Endothelial cell of umbilical vein (primary cell): ENCODE measurements at regions not wholly inside any gene's neighbourhood (a gene's known extent, or its start where the extent isn't known, plus 50 kb on each side); places are given as distances from the start of the nearest gene placed in this dataset.

ENCODE experiments used
- BruUV-seq: library from RNA; stranded (reverse); fragments of 400-500 nt; replicated peaks from 2 replicates; lab custom pipeline; 2021; lab: Mats Ljungman, UMichigan
- CTCF ChIA-PET: fragments of 300-600, 350-600 bp; sonication (Branson Sonifier 250); formaldehyde crosslinking; loops from one replicate; lab custom pipeline; 2021; ENCODE audit warnings: antibody characterized with exemption, inconsistent platforms; lab: Charles Lee
- POLR2A ChIA-PET: fragments of 300-600, 350-600 bp; sonication (Branson Sonifier 250); formaldehyde crosslinking; loops from one replicate; lab custom pipeline; 2021; ENCODE audit warnings: antibody characterized with exemption, inconsistent platforms; lab: Charles Lee
- DNase-seq: peaks from one replicate; pipeline ENCODE4 v3.0.0-alpha.2; 2011; ENCODE audit warnings: low read depth, low spot score
- FAIRE-seq: peaks from 2 replicates; lab custom pipeline; 2011; peaks lifted over from hg19 to GRCh38; lab: Jason Lieb, UNC
- H2AFZ ChIP-seq: 2 replicates; pipeline ENCODE4 v1.6.0; 2012; ENCODE audit warnings: low read depth, low read length, control low read depth, inconsistent platforms
- H3K27ac ChIP-seq: 2 replicates; pipeline ENCODE4 v1.5.1; 2011; ENCODE audit warnings: low read depth, mild to moderate bottlenecking, control low read depth, low read length, moderate library complexity; ENCODE audit not compliant: insufficient read depth
- H3K27me3 ChIP-seq, 2 experiments: 2 replicates each; pipeline versions ENCODE4 v1.6.0 to v1.6.1; 2011; ENCODE audit warnings: low read length in 2 of 2, mixed read lengths in 1 of 2; ENCODE audit not compliant: control insufficient read depth in 2 of 2, insufficient read depth in 2 of 2
- H3K36me3 ChIP-seq, 2 experiments: 2 replicates in 1 of 2; 3 replicates in 1 of 2; pipeline ENCODE4 v1.5.1; 2011; ENCODE audit warnings: low read length in 2 of 2, mild to moderate bottlenecking in 1 of 2, moderate library complexity in 1 of 2; ENCODE audit not compliant: control insufficient read depth in 2 of 2, insufficient read depth in 2 of 2; ENCODE audit errors: extremely low read depth in 1 of 2
- H3K4me1 ChIP-seq: 3 replicates; pipeline ENCODE4 v1.5.1; 2011; ENCODE audit warnings: mild to moderate bottlenecking, low read length; ENCODE audit not compliant: control insufficient read depth, insufficient read depth; ENCODE audit errors: extremely low read depth
- H3K4me2 ChIP-seq: 2 replicates; pipeline ENCODE4 v1.6.1; 2011; ENCODE audit warnings: low read length, control low read depth, mixed read lengths; ENCODE audit not compliant: insufficient read depth
- H3K4me3 ChIP-seq, 3 experiments: fragments of 200-600 bp in 1 of 3; sonication (generic), shearing (Covaris generic) in 1 of 3; replicated peaks in 1 of 3; 2 replicates each; pipeline ENCODE4 v1.5.1; 2011 to 2016; ENCODE audit warnings: control low read depth in 3 of 3, low read length in 3 of 3, mild to moderate bottlenecking in 2 of 3, inconsistent platforms in 1 of 3, low read depth in 1 of 3, moderate library complexity in 1 of 3; ENCODE audit not compliant: insufficient read depth in 1 of 3
- H3K79me2 ChIP-seq: 2 replicates; pipeline ENCODE4 v1.6.0; 2012; ENCODE audit warnings: low read length, inconsistent platforms; ENCODE audit not compliant: control insufficient read depth, insufficient read depth
- H3K9ac ChIP-seq: replicated peaks from 2 replicates; pipeline ENCODE3; 2011; ENCODE audit warnings: low read length, control low read depth; ENCODE audit not compliant: insufficient read depth; ENCODE audit errors: extremely low read depth
- H3K9me1 ChIP-seq: replicated peaks from 3 replicates; pipeline ENCODE4 v1.6.0; 2011; ENCODE audit warnings: mild to moderate bottlenecking, low read length; ENCODE audit not compliant: control insufficient read depth, insufficient read depth; ENCODE audit errors: extremely low read depth
- H3K9me3 ChIP-seq: replicated peaks from 2 replicates; pipeline ENCODE4 v1.5.1; 2012; ENCODE audit warnings: low read length, inconsistent platforms; ENCODE audit not compliant: control insufficient read depth, insufficient read depth
- H4K20me1 ChIP-seq: replicated peaks from 2 replicates; pipeline ENCODE3; 2011; ENCODE audit warnings: mild to moderate bottlenecking, low read length; ENCODE audit not compliant: control insufficient read depth, insufficient read depth; ENCODE audit errors: extremely low read depth
- CTCF ChIP-seq, 2 donors: IDR thresholded peaks; 1 replicate in 1 of 2; 2 replicates in 1 of 2; pipeline ENCODE4 v1.5.1; 2011; ENCODE audit warnings: low read length in 2 of 2, mild to moderate bottlenecking in 2 of 2, moderate library complexity in 2 of 2, control low read depth in 1 of 2, inconsistent platforms in 1 of 2, low read depth in 1 of 2; ENCODE audit not compliant: insufficient read depth in 1 of 2; ENCODE audit errors: extremely low read depth in 1 of 2
- EZH2 ChIP-seq: IDR thresholded peaks from 2 replicates; pipeline ENCODE4 v1.6.1; 2012; ENCODE audit warnings: borderline replicate concordance, low read depth, mild to moderate bottlenecking, moderate library complexity, low read length, inconsistent platforms; ENCODE audit not compliant: severe bottlenecking
- FOS ChIP-seq: IDR thresholded peaks from 2 replicates; pipeline ENCODE4 v1.6.1; 2011; ENCODE audit warnings: mild to moderate bottlenecking, low read length, moderate library complexity, borderline replicate concordance; ENCODE audit not compliant: insufficient read depth
- GATA2 ChIP-seq: IDR thresholded peaks from 2 replicates; pipeline ENCODE4 v1.7.0; 2011; ENCODE audit warnings: low read depth, mild to moderate bottlenecking, moderate library complexity, mixed read lengths, low read length; ENCODE audit not compliant: insufficient read length, insufficient read depth
- JUN ChIP-seq: IDR thresholded peaks from 2 replicates; pipeline ENCODE4 v1.6.1; 2011; ENCODE audit warnings: borderline replicate concordance, low read depth; ENCODE audit not compliant: insufficient read length, insufficient read depth
- MAX ChIP-seq: IDR thresholded peaks from 2 replicates; pipeline ENCODE4 v1.6.1; 2011; ENCODE audit not compliant: insufficient read depth, insufficient read length
- MYC ChIP-seq: IDR thresholded peaks from one replicate; pipeline ENCODE4 v1.6.1; 2011; ENCODE audit warnings: mild to moderate bottlenecking, low read depth, low read length
- POLR2A ChIP-seq: IDR thresholded peaks from 2 replicates; pipeline ENCODE4 v1.6.1; 2012; ENCODE audit warnings: low read depth, mild to moderate bottlenecking, control low read depth, low read length
- POLR2AphosphoS5 ChIP-seq: IDR thresholded peaks from 2 replicates; pipeline ENCODE4 v1.6.1; 2012; ENCODE audit warnings: low read depth, mild to moderate bottlenecking, control low read depth, low read length, moderate library complexity; ENCODE audit not compliant: insufficient read depth
- dilution Hi-C: fragments of 300-500 bp; cut with MboI; formaldehyde crosslinking; loops from one replicate; pipeline ENCODE4 v1.15.0; 2019; ENCODE audit warnings: low sequenced_read_pairs; ENCODE audit not compliant: extremely low pct_ligation_motif_present
- intact Hi-C: fragments of 100-400 bp; cut with micrococcal nuclease; formaldehyde crosslinking; loops from one replicate; pipeline ENCODE4 v1.10.0; 2022

- FAIRE-seq (no peak), DNase-seq (no peak)
- no peaks in the 10 kb centered on the region for H4K20me1 ChIP-seq
- peaks cover 2 to 10% of the 10 kb centered on the region in 2 experiments for H3K27me3 ChIP-seq
- no peaks in the 10 kb centered on the region for H3K4me1 ChIP-seq
- no TSS peak for BruUV-seq
- H3K36me3 ChIP-seq: no peaks in the 10 kb centered on the region
- POLR2A ChIA-PET: no interaction called here
- H3K4me3 ChIP-seq: no peak overlapping the region
- no peak overlapping the region for H2AFZ ChIP-seq
- CTCF ChIA-PET: no interaction called here
- H3K4me2 ChIP-seq: no peak overlapping the region
- H3K9me3 ChIP-seq: no peaks in the 10 kb centered on the region
- intact Hi-C loops (no loop called here), dilution Hi-C loops (no loop called here)
- H3K79me2 ChIP-seq: no peaks in the 10 kb centered on the region
- H3K9ac ChIP-seq: no peak overlapping the region
- no peaks in the 10 kb centered on the region for H3K9me1 ChIP-seq
- no peak for TF ChIP-seq CTCF (IDR thresholded peaks at IDR 0.05; ENCODE audit: extremely low read depth in 1 of 2, insufficient read depth in 1 of 2, low read depth in 1 of 2, low read length in 2 of 2)
- TF ChIP-seq EZH2: no peak
- no peak for TF ChIP-seq JUN
- no peak for TF ChIP-seq POLR2AphosphoS5
- no peak for TF ChIP-seq MYC
- no peak for TF ChIP-seq GATA2
- no peak for TF ChIP-seq MAX
- no peak for TF ChIP-seq POLR2A
- no peak for TF ChIP-seq FOS
- H3K27ac ChIP-seq: no peak overlapping the region
These were observed 328.0 kb upstream of the BOD1L1 start for GRCh38 chr4:13955551-13955950.
